OCI-M1 (cell line): ENCODE measurements at regions not wholly inside any gene's neighbourhood (a gene's known extent, or its start where the extent isn't known, plus 50 kb on each side); places are given as distances from the start of the nearest gene placed in this dataset.
A peak's percentile ranks its signal among the peaks of the same experiment; 100 is the strongest.

ENCODE experiments used
- DNase-seq: peaks from one replicate; lab custom pipeline; 2025; lab: John Stamatoyannopoulos, UW

GRCh38 chr5:4229414-4230292 lies 634.0 kb downstream of the IRX1 start:
- no peak for DNase-seq

GRCh38 chr5:4230471-4230785 lies 634.8 kb downstream of the IRX1 start:
- DNase-seq: no peak

GRCh38 chr5:4230786-4231641 lies 635.4 kb downstream of the IRX1 start:
- DNase-seq: no peak

- no peak for DNase-seq
These were observed 636.5 kb downstream of the IRX1 start for GRCh38 chr5:4232084-4232483.

GRCh38 chr5:4233671-4234070 lies 638.0 kb downstream of the IRX1 start:
- no peak for DNase-seq

GRCh38 chr5:4243479-4244264 lies 648.0 kb downstream of the IRX1 start:
- DNase-seq: no peak

- DNase-seq: no peak
These were observed 648.7 kb downstream of the IRX1 start for GRCh38 chr5:4244306-4244705.

GRCh38 chr5:4245076-4245475 lies 649.4 kb downstream of the IRX1 start:
- DNase-seq: no peak

GRCh38 chr5:4245511-4245910 lies 649.9 kb downstream of the IRX1 start:
- DNase-seq: no peak

GRCh38 chr5:4246447-4246846 lies 650.8 kb downstream of the IRX1 start:
- DNase-seq: peak; percentile 4

- DNase-seq: no peak
These were observed 654.6 kb downstream of the IRX1 start for GRCh38 chr5:4250254-4250653.

GRCh38 chr5:4252385-4252784 lies 656.8 kb downstream of the IRX1 start:
- no peak for DNase-seq

GRCh38 chr5:4254736-4255135 lies 659.1 kb downstream of the IRX1 start:
- DNase-seq: no peak

- no peak for DNase-seq
These were observed 659.8 kb downstream of the IRX1 start for GRCh38 chr5:4255441-4255840.

- peak; percentile 44 for DNase-seq
These were observed 662.5 kb downstream of the IRX1 start for GRCh38 chr5:4258170-4258569.

GRCh38 chr5:4271193-4271592 lies 675.6 kb downstream of the IRX1 start:
- DNase-seq: peak; percentile 5

- peak; percentile 37 for DNase-seq
These were observed 679.6 kb downstream of the IRX1 start for GRCh38 chr5:4275232-4275631.

- no peak for DNase-seq
These were observed 699.2 kb downstream of the IRX1 start for GRCh38 chr5:4294878-4295277.

- peak; percentile 77 for DNase-seq
These were observed 700.2 kb downstream of the IRX1 start for GRCh38 chr5:4295663-4296339.

- DNase-seq: no peak
These were observed 710.4 kb downstream of the IRX1 start for GRCh38 chr5:4306057-4306456.

- no peak for DNase-seq
These were observed 713.4 kb downstream of the IRX1 start for GRCh38 chr5:4309026-4309425.

- no peak for DNase-seq
These were observed 717.5 kb downstream of the IRX1 start for GRCh38 chr5:4313138-4313537.
